ENCODE measurements at regions not wholly inside any gene's neighbourhood (a gene's known extent, or its start where the extent isn't known, plus 50 kb on each side); places are given as distances from the start of the nearest gene placed in this dataset.

DNA sequence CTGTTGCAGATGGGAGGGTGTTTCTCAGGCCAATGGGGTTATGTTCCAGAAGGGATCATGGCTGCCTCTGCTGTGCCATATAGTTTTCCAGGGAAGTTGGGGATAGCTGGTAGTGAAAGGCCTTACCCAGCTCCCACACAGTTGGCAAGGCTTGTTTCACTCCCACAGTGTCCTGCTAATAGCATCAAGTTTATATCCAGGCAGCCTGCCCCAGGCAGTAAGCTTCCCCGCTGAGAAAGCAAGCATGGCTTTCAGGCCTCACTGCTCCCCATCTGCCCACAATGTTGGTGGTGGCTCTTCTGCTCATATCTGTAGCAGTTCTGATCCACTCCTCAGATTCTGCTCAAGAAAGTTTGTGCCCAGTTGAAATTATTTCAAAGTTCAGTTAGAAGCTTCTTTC lies 50.9 kb upstream of the DCBLD2 start:
- DNase-seq = no peak
